K562 (cell line): ENCODE measurements at regions not wholly inside any gene's neighbourhood (a gene's known extent, or its start where the extent isn't known, plus 50 kb on each side); places are given as distances from the start of the nearest gene placed in this dataset.

Experiments used
- CHD7 ChIP-seq: fragments of 200-600 bp; sonication (generic); IDR thresholded peaks from one replicate; pipeline ENCODE4 v1.6.1; 2012; ENCODE audit warnings: mild to moderate bottlenecking, low read depth, low read length, inconsistent platforms
- CTCF ChIP-seq, 3 experiments: IDR thresholded peaks in 2 of 3; conservative IDR thresholded peaks in 1 of 3; 2 replicates each; pipeline ENCODE4 v1.5.1; 2011 to 2012; ENCODE audit warnings: low read length in 3 of 3, mild to moderate bottlenecking in 3 of 3, control low read depth in 2 of 3, improper control_type of control experiment in 1 of 3, inconsistent platforms in 1 of 3, low read depth in 1 of 3, mixed read lengths in 1 of 3, moderate library complexity in 1 of 3; ENCODE audit not compliant: insufficient read depth in 2 of 3
- GABPB1 ChIP-seq: sonication (generic); formaldehyde crosslinking; IDR thresholded peaks from 2 replicates; pipeline ENCODE4 v1.8.0; 2022; ENCODE audit warnings: mild to moderate bottlenecking, missing genetic modification reagents
- LEF1 ChIP-seq: fragments of 450-650 bp; IDR thresholded peaks from 2 replicates; pipeline ENCODE4 v1.6.1; 2016; ENCODE audit warnings: mild to moderate bottlenecking
- MAZ ChIP-seq, 2 experiments: fragments of 450-650 bp in 1 of 2; sonication (generic) in 1 of 2; formaldehyde crosslinking; IDR thresholded peaks in 1 of 2; conservative IDR thresholded peaks in 1 of 2; 2 replicates each; pipeline versions ENCODE4 v1.4.0 to v1.5.0; 2020; ENCODE audit warnings: mild to moderate bottlenecking in 1 of 2, missing genetic modification reagents in 1 of 2
- MYNN ChIP-seq, 2 experiments: sonication (generic); formaldehyde crosslinking in 1 of 2; IDR thresholded peaks; 2 replicates each; pipeline versions ENCODE4 v1.5.0 to v1.6.1; 2016 to 2020; ENCODE audit warnings: antibody characterized with exemption in 1 of 2, missing genetic modification reagents in 1 of 2
- NR1H2 ChIP-seq: sonication (generic); formaldehyde crosslinking; IDR thresholded peaks from 2 replicates; pipeline ENCODE4 v1.4.0; 2020; ENCODE audit warnings: mild to moderate bottlenecking, missing genetic modification reagents
- POLR2A ChIP-seq: fragments of 450-650 bp; conservative IDR thresholded peaks from 2 replicates; pipeline ENCODE4 v1.6.1; 2016
- SPI1 ChIP-seq: IDR thresholded peaks from 2 replicates; pipeline ENCODE4 v1.6.1; 2011; ENCODE audit warnings: low read depth, low read length, control low read depth, borderline replicate concordance
- TRIM24 ChIP-seq, 2 experiments: fragments of 450-650 bp; IDR thresholded peaks; 2 replicates each; pipeline ENCODE4 v1.6.1; 2016
- ZNF644 ChIP-seq: fragments of 200-800 bp; sonication (Bioruptor generic); IDR thresholded peaks from 2 replicates; pipeline ENCODE4 v1.6.1; 2016; ENCODE audit warnings: low read depth, missing genetic modification characterization, missing compliant biosample characterization

GRCh38 chr6:169930799-169931198 lies 179.4 kb downstream of the ERMARD start:
- TF ChIP-seq SPI1 (no peak), LEF1 (no peak), CTCF (IDR thresholded peaks at IDR 0.05 in 2 of 3, conservative IDR thresholded peaks at IDR 0.05 in 1 of 3; ENCODE audit: insufficient read depth in 2 of 3, low read depth in 1 of 3, low read length in 3 of 3) (peak; percentile 2 to 50 (median 49); a peak in 3 of 6 replicates), GABPB1 (CRISPR knock-in tag) (no peak), MAZ (CRISPR knock-in tag; conservative IDR thresholded peaks at IDR 0.05 in 1 of 2, IDR thresholded peaks at IDR 0.05 in 1 of 2) (no peak), NR1H2 (CRISPR knock-in tag) (no peak), ZNF644 (tag) (no peak), TRIM24 (IDR thresholded peaks at IDR 0.05) (no peak), POLR2A (no peak), CHD7 (no peak), MYNN (IDR thresholded peaks at IDR 0.05) (no peak), MYNN (CRISPR knock-in tag; IDR thresholded peaks at IDR 0.05) (no peak)
